NAMALWA (cell line): ENCODE measurements at regions not wholly inside any gene's neighbourhood (a gene's known extent, or its start where the extent isn't known, plus 50 kb on each side); places are given as distances from the start of the nearest gene placed in this dataset.

Experiments
- DNase-seq: peaks from one replicate; pipeline ENCODE4 v3.0.0-alpha.2; 2015; ENCODE audit warnings: low spot score

GRCh38 chr20:60636417-60636816 is 615.6 kb upstream of the CDH4 start:
- no peak for DNase-seq

- DNase-seq: no peak
Observed at GRCh38 chr20:60637801-60638200, 614.3 kb upstream of the CDH4 start.

GRCh38 chr20:60638430-60639098 is 613.5 kb upstream of the CDH4 start:
- DNase-seq: no peak

GRCh38 chr20:60641879-60642447 is 610.1 kb upstream of the CDH4 start:
- DNase-seq: no peak

GRCh38 chr20:60642541-60642940 is 609.5 kb upstream of the CDH4 start:
- no peak for DNase-seq

- DNase-seq: no peak
Observed at GRCh38 chr20:60648556-60648955, 603.5 kb upstream of the CDH4 start.

- DNase-seq: no peak
Observed at GRCh38 chr20:60649541-60649940, 602.5 kb upstream of the CDH4 start.

GRCh38 chr20:60650087-60650486 is 602.0 kb upstream of the CDH4 start:
- DNase-seq: no peak

- DNase-seq: no peak
Observed at GRCh38 chr20:60652046-60652445, 600.0 kb upstream of the CDH4 start.

GRCh38 chr20:60652615-60653014 is 599.4 kb upstream of the CDH4 start:
- no peak for DNase-seq

- no peak for DNase-seq
Observed at GRCh38 chr20:60653111-60653845, 598.8 kb upstream of the CDH4 start.

- no peak for DNase-seq
Observed at GRCh38 chr20:60658681-60659080, 593.4 kb upstream of the CDH4 start.

GRCh38 chr20:60659240-60659639 is 592.8 kb upstream of the CDH4 start:
- DNase-seq: no peak

GRCh38 chr20:60662307-60662706 is 589.8 kb upstream of the CDH4 start:
- no peak for DNase-seq

GRCh38 chr20:60664106-60664505 is 588.0 kb upstream of the CDH4 start:
- no peak for DNase-seq

- DNase-seq: no peak
Observed at GRCh38 chr20:60667641-60668040, 584.4 kb upstream of the CDH4 start.

- DNase-seq: no peak
Observed at GRCh38 chr20:60669211-60669610, 582.9 kb upstream of the CDH4 start.

- no peak for DNase-seq
Observed at GRCh38 chr20:60676011-60676410, 576.0 kb upstream of the CDH4 start.

GRCh38 chr20:60677819-60678218 is 574.2 kb upstream of the CDH4 start:
- no peak for DNase-seq

- DNase-seq: no peak
Observed at GRCh38 chr20:60680554-60680953, 571.5 kb upstream of the CDH4 start.

GRCh38 chr20:60687213-60687612 is 564.8 kb upstream of the CDH4 start:
- no peak for DNase-seq

- DNase-seq: no peak
Observed at GRCh38 chr20:60690771-60691170, 561.3 kb upstream of the CDH4 start.

- no peak for DNase-seq
Observed at GRCh38 chr20:60691966-60692615, 560.0 kb upstream of the CDH4 start.
